H7 (cell line): ENCODE measurements at regions not wholly inside any gene's neighbourhood (a gene's known extent, or its start where the extent isn't known, plus 50 kb on each side); places are given as distances from the start of the nearest gene placed in this dataset.
A peak's percentile ranks its signal among the peaks of the same experiment; 100 is the strongest.

Experiments used
- DNase-seq: peaks from one replicate; pipeline ENCODE4 v3.0.0; 2012
- H3K27me3 ChIP-seq: 2 replicates; pipeline ENCODE4 v1.6.0; 2011; ENCODE audit warnings: mild to moderate bottlenecking, low read length; ENCODE audit not compliant: control insufficient read depth, insufficient read depth
- H3K36me3 ChIP-seq: replicated peaks from 2 replicates; pipeline ENCODE4 v1.5.1; 2011; ENCODE audit warnings: low read length; ENCODE audit not compliant: control insufficient read depth, insufficient read depth
- H3K4me3 ChIP-seq: 2 replicates; pipeline ENCODE4 v1.5.1; 2011; ENCODE audit warnings: low read depth, mild to moderate bottlenecking, control low read depth, low read length, moderate library complexity; ENCODE audit not compliant: insufficient read depth

DNA sequence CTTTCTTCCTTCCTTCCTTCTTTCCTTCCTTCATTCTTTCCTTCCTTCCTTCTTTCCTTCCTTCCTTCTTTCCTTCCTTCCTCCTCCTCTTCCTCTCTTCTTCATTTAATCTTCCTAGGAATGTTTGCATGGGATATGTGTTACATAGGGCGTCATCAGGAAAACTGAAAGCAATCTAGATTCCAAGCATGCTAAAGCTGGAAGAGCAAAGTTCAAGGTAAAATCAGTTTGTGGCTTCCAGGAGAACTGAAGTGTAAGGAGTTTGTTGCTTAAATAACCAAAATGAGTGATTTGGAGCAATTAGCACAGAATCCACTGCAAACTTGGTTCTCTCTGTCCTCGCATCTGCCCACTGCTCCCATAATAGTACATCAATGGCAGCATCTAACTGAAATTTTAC lies 716.2 kb downstream of the GBE1 start:
- Histone ChIP-seq H3K36me3 (no peaks in the 10 kb centered on the region), H3K4me3 (no peak overlapping the region), H3K27me3 (no peaks in the 10 kb centered on the region)
- DNase-seq = no peak

- H3K4me3 ChIP-seq = no peak overlapping the region
- H3K27me3 ChIP-seq = no peaks in the 10 kb centered on the region
- DNase-seq = no peak
- no peaks in the 10 kb centered on the region for H3K36me3 ChIP-seq
These were observed 717.7 kb downstream of the GBE1 start for GRCh38 chr3:81043660-81044199.

GRCh38 chr3:81043009-81043408 lies 718.4 kb downstream of the GBE1 start:
- Histone ChIP-seq H3K27me3 (no peaks in the 10 kb centered on the region), H3K4me3 (no peak overlapping the region), H3K36me3 (no peaks in the 10 kb centered on the region)
- DNase-seq = no peak

GRCh38 chr3:81041331-81041730 lies 720.1 kb downstream of the GBE1 start:
- DNase-seq = no peak
- no peak overlapping the region for H3K4me3 ChIP-seq
- no peaks in the 10 kb centered on the region for H3K27me3 ChIP-seq
- H3K36me3 ChIP-seq = no peaks in the 10 kb centered on the region

DNA sequence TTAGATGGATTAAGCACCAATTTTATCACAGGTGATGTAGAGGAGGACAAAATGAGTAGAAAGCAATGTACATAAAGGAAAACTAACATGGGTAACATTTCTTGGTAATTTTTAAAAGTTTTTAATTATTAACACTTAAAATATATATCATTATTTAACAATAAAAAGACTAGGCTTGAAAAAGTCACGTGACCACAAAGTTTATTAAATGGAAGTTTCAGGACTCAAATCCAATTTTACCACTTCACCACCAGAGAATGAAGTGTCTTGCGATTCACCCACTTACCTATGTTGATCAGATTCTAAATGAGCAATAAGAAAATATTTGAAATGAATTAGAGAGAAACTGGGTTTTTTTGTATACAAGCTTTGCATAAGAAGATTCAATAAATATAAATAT lies 721.3 kb downstream of the GBE1 start:
- no peak for DNase-seq
- no peak overlapping the region for H3K4me3 ChIP-seq
- H3K27me3 ChIP-seq = no peaks in the 10 kb centered on the region
- H3K36me3 ChIP-seq = no peaks in the 10 kb centered on the region

DNA sequence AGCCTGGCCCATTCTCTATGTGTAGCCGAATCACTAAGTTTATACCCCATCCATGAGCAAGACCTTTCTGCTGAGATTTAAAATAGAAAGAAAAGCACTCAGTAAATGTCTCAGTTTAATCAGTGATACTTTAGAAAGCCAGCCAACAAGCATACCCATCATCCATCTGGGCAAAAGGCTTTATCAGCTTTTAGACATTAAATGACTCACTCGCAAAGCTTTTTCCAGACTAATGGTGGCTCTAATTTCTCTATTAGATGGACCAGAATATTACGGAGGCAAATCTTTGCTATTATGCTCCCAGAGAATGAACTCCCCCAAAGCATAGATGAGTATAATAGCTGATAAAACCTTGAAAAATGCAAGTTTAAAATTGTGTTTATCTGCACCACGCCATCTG lies 727.8 kb downstream of the GBE1 start:
- Histone ChIP-seq H3K27me3 (no peaks in the 10 kb centered on the region), H3K36me3 (no peaks in the 10 kb centered on the region), H3K4me3 (no peak overlapping the region)
- DNase-seq = no peak

GRCh38 chr3:81033185-81033584 lies 728.3 kb downstream of the GBE1 start:
- no peak overlapping the region for H3K4me3 ChIP-seq
- DNase-seq = no peak
- H3K27me3 ChIP-seq = no peaks in the 10 kb centered on the region
- no peaks in the 10 kb centered on the region for H3K36me3 ChIP-seq

GRCh38 chr3:81029861-81030260 lies 731.6 kb downstream of the GBE1 start:
- DNase-seq = no peak
- H3K36me3 ChIP-seq = no peaks in the 10 kb centered on the region

GRCh38 chr3:81027344-81027743 lies 734.1 kb downstream of the GBE1 start:
- Histone ChIP-seq H3K36me3 (no peaks in the 10 kb centered on the region), H3K27me3 (no peaks in the 10 kb centered on the region), H3K4me3 (no peak overlapping the region)
- DNase-seq = no peak

More at GRCh38 chr3:81029861-81030260, 731.6 kb downstream of the GBE1 start:
- H3K27me3 ChIP-seq = no peaks in the 10 kb centered on the region
- no peak overlapping the region for H3K4me3 ChIP-seq

GRCh38 chr3:81024560-81024959 lies 736.9 kb downstream of the GBE1 start:
- no peaks in the 10 kb centered on the region for H3K36me3 ChIP-seq
- peak; percentile 10 for DNase-seq
- no peaks in the 10 kb centered on the region for H3K27me3 ChIP-seq
- no peak overlapping the region for H3K4me3 ChIP-seq

GRCh38 chr3:81022339-81022738 lies 739.1 kb downstream of the GBE1 start:
- H3K36me3 ChIP-seq = no peaks in the 10 kb centered on the region
- H3K27me3 ChIP-seq = no peaks in the 10 kb centered on the region
- no peak for DNase-seq
- no peak overlapping the region for H3K4me3 ChIP-seq

- no peaks in the 10 kb centered on the region for H3K36me3 ChIP-seq
- no peak overlapping the region for H3K4me3 ChIP-seq
- H3K27me3 ChIP-seq = no peaks in the 10 kb centered on the region
- no peak for DNase-seq
These were observed 748.1 kb downstream of the GBE1 start for GRCh38 chr3:81013360-81013759.

- H3K27me3 ChIP-seq = no peaks in the 10 kb centered on the region
- H3K36me3 ChIP-seq = no peaks in the 10 kb centered on the region
- no peak for DNase-seq
- H3K4me3 ChIP-seq = no peak overlapping the region
These were observed 755.5 kb downstream of the GBE1 start for GRCh38 chr3:81005992-81006391.

DNA sequence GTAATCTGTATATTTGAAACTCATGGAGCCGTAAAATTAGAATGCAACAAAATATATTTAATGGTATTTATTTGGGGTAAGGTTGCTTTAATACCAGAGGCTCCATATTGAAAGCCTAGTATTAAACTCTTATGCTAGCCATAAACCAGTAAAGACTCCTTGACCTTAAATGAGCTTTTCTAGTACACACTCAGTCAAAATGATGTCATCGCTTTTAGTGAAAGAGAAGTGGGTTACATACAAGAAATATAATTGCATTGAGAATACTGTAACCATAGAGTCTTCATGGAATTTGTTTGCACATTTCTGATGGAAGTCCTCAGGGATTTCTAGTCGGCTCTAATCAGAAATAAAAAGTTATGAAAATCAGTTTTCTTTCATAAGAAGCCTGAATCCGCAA lies 757.6 kb downstream of the GBE1 start:
- H3K4me3 ChIP-seq = no peak overlapping the region
- no peaks in the 10 kb centered on the region for H3K27me3 ChIP-seq
- no peaks in the 10 kb centered on the region for H3K36me3 ChIP-seq
- no peak for DNase-seq

- Histone ChIP-seq H3K36me3 (no peaks in the 10 kb centered on the region), H3K27me3 (no peaks in the 10 kb centered on the region), H3K4me3 (no peak overlapping the region)
- DNase-seq = no peak
These were observed 758.3 kb downstream of the GBE1 start for GRCh38 chr3:81003008-81003645.

GRCh38 chr3:80999481-80999880 lies 762.0 kb downstream of the GBE1 start:
- H3K27me3 ChIP-seq = no peaks in the 10 kb centered on the region
- H3K4me3 ChIP-seq = no peak overlapping the region
- H3K36me3 ChIP-seq = no peaks in the 10 kb centered on the region
- DNase-seq = no peak
